HCT116 (cell line): ENCODE measurements at regions not wholly inside any gene's neighbourhood (a gene's known extent, or its start where the extent isn't known, plus 50 kb on each side); places are given as distances from the start of the nearest gene placed in this dataset.

Source experiments
- CBX3 ChIP-seq: IDR thresholded peaks from 2 replicates; pipeline ENCODE4 v1.6.1; 2012; ENCODE audit warnings: low read depth
- CEBPB ChIP-seq: IDR thresholded peaks from 2 replicates; pipeline ENCODE4 v1.6.1; 2012; ENCODE audit warnings: low read depth
- EZH2 ChIP-seq: fragments of 200-600 bp; sonication (generic); IDR thresholded peaks from 2 replicates; pipeline ENCODE4 v1.6.1; 2017; ENCODE audit warnings: antibody characterized with exemption, mixed run types
- EZH2phosphoT487 ChIP-seq: fragments of 200-600 bp; IDR thresholded peaks from 2 replicates; pipeline ENCODE4 v1.6.1; 2018; ENCODE audit warnings: antibody characterized with exemption, borderline replicate concordance
- JUND ChIP-seq: IDR thresholded peaks from 2 replicates; pipeline ENCODE4 v1.6.1; 2012
- POLR2A ChIP-seq: IDR thresholded peaks from 2 replicates; pipeline ENCODE4 v1.7.0; 2011; ENCODE audit warnings: borderline replicate concordance; ENCODE audit not compliant: insufficient read depth, insufficient read length; ENCODE audit errors: extremely low read depth
- POLR2AphosphoS5 ChIP-seq: IDR thresholded peaks from 2 replicates; pipeline ENCODE4 v1.6.1; 2011; ENCODE audit warnings: mild to moderate bottlenecking, low read depth, low read length, moderate library complexity
- TCF7L2 ChIP-seq: IDR thresholded peaks from 2 replicates; pipeline ENCODE4 v1.7.0; 2011; ENCODE audit warnings: borderline replicate concordance, inconsistent platforms; ENCODE audit not compliant: insufficient read depth, insufficient read length; ENCODE audit errors: extremely low read depth
- YY1 ChIP-seq: IDR thresholded peaks from 2 replicates; pipeline ENCODE4 v1.6.1; 2011; ENCODE audit warnings: low read length, low read depth, moderate library complexity, mild to moderate bottlenecking; ENCODE audit not compliant: insufficient replicate concordance; ENCODE audit errors: extremely low read depth
- TF ChIP-seq, protein P1 (sequence below): IDR thresholded peaks from 2 replicates; pipeline ENCODE4 v1.6.1; 2012
- TF ChIP-seq, protein P2 (sequence below): IDR thresholded peaks from 2 replicates; pipeline ENCODE4 v1.6.1; 2012; ENCODE audit warnings: low read depth
- TF ChIP-seq, protein P3 (sequence below), 3 experiments: fragments of 200-600 bp in 1 of 3; sonication (generic) in 1 of 3; IDR thresholded peaks in 2 of 3; conservative IDR thresholded peaks in 1 of 3; 2 replicates each; pipeline ENCODE4 v1.5.1; 2012 to 2017; ENCODE audit warnings: low read depth in 2 of 3, low read length in 2 of 3, antibody characterized with exemption in 1 of 3, borderline replicate concordance in 1 of 3, control low read depth in 1 of 3, mild to moderate bottlenecking in 1 of 3, mixed read lengths in 1 of 3, mixed run types in 1 of 3, moderate library complexity in 1 of 3; ENCODE audit not compliant: insufficient read depth in 1 of 3
- TF ChIP-seq, protein P4 (sequence below): IDR thresholded peaks from 2 replicates; pipeline ENCODE4 v1.6.1; 2011; ENCODE audit warnings: mild to moderate bottlenecking, low read length, moderate library complexity; ENCODE audit not compliant: insufficient replicate concordance; ENCODE audit errors: extremely low read depth

DNA sequence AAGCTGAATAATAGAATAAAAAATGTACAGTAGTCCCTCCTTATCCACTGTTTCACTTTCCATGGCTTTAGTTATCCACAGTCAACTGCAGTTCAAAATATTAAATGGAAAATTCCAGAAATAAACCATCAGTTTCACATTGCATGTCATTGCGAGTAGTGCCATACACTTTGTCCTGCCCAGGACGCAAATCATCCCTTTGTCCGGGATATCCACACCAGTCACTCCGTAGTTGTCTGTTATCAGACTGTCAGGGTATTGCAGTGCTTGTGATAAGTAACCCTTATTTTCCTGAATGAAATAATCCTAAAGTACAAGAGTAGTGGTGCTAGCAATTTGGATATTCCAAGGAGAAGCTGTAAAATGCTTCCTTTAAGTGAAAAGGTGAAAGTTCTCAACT is 271.3 kb downstream of the DKK2 start:
- TF ChIP-seq, protein P1, sequence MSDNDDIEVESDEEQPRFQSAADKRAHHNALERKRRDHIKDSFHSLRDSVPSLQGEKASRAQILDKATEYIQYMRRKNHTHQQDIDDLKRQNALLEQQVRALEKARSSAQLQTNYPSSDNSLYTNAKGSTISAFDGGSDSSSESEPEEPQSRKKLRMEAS: no peak
- TF ChIP-seq, protein P2, sequence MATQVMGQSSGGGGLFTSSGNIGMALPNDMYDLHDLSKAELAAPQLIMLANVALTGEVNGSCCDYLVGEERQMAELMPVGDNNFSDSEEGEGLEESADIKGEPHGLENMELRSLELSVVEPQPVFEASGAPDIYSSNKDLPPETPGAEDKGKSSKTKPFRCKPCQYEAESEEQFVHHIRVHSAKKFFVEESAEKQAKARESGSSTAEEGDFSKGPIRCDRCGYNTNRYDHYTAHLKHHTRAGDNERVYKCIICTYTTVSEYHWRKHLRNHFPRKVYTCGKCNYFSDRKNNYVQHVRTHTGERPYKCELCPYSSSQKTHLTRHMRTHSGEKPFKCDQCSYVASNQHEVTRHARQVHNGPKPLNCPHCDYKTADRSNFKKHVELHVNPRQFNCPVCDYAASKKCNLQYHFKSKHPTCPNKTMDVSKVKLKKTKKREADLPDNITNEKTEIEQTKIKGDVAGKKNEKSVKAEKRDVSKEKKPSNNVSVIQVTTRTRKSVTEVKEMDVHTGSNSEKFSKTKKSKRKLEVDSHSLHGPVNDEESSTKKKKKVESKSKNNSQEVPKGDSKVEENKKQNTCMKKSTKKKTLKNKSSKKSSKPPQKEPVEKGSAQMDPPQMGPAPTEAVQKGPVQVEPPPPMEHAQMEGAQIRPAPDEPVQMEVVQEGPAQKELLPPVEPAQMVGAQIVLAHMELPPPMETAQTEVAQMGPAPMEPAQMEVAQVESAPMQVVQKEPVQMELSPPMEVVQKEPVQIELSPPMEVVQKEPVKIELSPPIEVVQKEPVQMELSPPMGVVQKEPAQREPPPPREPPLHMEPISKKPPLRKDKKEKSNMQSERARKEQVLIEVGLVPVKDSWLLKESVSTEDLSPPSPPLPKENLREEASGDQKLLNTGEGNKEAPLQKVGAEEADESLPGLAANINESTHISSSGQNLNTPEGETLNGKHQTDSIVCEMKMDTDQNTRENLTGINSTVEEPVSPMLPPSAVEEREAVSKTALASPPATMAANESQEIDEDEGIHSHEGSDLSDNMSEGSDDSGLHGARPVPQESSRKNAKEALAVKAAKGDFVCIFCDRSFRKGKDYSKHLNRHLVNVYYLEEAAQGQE: no peak
- TF ChIP-seq CEBPB: no peak
- TF ChIP-seq, protein P3, sequence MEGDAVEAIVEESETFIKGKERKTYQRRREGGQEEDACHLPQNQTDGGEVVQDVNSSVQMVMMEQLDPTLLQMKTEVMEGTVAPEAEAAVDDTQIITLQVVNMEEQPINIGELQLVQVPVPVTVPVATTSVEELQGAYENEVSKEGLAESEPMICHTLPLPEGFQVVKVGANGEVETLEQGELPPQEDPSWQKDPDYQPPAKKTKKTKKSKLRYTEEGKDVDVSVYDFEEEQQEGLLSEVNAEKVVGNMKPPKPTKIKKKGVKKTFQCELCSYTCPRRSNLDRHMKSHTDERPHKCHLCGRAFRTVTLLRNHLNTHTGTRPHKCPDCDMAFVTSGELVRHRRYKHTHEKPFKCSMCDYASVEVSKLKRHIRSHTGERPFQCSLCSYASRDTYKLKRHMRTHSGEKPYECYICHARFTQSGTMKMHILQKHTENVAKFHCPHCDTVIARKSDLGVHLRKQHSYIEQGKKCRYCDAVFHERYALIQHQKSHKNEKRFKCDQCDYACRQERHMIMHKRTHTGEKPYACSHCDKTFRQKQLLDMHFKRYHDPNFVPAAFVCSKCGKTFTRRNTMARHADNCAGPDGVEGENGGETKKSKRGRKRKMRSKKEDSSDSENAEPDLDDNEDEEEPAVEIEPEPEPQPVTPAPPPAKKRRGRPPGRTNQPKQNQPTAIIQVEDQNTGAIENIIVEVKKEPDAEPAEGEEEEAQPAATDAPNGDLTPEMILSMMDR (IDR thresholded peaks at IDR 0.05 in 2 of 3, conservative IDR thresholded peaks at IDR 0.05 in 1 of 3; ENCODE audit: borderline replicate concordance in 1 of 3, insufficient read depth in 1 of 3, low read depth in 2 of 3, low read length in 2 of 3): no peak
- no peak for TF ChIP-seq EZH2
- TF ChIP-seq POLR2A: no peak
- TF ChIP-seq YY1: no peak
- TF ChIP-seq JUND: no peak
- no peak for TF ChIP-seq POLR2AphosphoS5
- TF ChIP-seq, protein P4, sequence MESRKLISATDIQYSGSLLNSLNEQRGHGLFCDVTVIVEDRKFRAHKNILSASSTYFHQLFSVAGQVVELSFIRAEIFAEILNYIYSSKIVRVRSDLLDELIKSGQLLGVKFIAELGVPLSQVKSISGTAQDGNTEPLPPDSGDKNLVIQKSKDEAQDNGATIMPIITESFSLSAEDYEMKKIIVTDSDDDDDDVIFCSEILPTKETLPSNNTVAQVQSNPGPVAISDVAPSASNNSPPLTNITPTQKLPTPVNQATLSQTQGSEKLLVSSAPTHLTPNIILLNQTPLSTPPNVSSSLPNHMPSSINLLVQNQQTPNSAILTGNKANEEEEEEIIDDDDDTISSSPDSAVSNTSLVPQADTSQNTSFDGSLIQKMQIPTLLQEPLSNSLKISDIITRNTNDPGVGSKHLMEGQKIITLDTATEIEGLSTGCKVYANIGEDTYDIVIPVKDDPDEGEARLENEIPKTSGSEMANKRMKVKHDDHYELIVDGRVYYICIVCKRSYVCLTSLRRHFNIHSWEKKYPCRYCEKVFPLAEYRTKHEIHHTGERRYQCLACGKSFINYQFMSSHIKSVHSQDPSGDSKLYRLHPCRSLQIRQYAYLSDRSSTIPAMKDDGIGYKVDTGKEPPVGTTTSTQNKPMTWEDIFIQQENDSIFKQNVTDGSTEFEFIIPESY: no peak
- TF ChIP-seq EZH2phosphoT487: no peak
- TF ChIP-seq TCF7L2: no peak
- no peak for TF ChIP-seq CBX3
